Right forelimb (tissue), 1 donor: ENCODE measurements at regions not wholly inside any gene's neighbourhood (a gene's known extent, or its start where the extent isn't known, plus 50 kb on each side); places are given as distances from the start of the nearest gene placed in this dataset.

Experiments
- DNase-seq: peaks from one replicate; pipeline ENCODE4 v3.0.0-alpha.2; 2018

DNA sequence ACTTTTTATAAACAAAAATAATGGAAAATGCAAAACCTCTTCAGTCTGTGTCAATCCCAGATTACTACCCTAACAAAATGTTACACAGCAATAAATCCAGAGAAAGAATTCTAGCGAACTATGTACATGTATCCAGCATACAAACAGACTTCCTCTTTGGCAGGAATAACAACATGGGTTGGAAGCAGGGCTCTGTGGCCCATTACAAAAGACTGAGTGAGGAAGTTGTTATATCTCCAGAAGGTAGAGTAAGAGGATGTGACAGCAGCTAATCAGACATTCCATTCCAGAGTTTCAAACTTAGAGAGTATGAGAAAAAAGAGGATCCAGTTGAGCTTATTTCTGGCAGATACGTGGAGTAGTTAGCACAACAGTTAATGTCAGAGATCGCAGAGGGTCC, 294.0 kb upstream of the PLSCR5 start:
- no peak for DNase-seq

DNA sequence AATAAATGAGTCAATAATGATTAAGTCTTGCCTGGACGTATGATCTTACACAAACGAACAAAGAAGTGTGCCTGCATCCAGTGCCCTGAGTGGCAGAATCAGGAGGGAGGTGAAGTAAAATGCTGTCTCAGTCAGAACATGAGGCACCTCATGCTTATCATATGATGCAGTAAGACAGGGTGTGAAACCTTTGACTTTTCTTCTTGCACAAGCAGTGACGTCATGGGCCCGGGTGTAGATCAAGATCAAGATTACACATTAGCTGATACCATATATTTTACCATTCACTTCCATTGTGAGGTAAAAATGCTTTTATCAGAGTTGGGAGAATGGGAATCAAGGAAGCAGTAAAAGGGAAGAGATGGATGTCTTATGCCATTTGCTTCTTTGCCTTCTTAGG, 291.6 kb upstream of the PLSCR5 start:
- no peak for DNase-seq

DNA sequence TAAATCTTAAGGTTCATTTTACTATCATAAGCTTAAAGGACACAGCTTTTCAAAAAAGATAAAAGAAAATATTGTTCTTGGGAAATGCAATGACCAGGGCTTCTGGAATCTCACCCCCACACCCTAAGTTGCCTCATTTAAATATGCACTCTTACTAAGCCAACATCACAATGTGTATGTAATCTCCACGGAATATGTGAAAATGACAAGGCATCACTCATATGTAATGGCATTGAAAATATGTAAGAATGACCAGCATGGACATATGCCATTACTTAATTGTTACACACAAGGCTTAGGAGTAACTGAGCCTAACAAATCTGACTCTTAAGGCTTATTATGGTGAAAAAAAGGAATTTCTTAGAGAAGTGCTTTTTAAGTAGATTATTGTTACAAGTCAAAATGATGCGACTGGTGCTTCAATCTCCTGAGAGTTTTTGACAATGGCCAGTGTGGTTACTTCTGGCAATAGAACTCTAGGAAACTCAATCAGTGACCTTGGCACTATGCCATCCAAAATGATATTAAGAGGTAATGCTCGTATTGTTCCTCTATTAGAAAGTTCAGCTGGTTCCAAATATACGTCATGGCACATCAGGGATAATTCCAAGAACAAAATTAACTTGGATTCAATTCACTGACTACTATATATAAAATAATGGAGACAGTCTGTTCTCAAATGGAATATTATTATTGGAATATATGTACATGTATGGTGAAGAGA, 290.0 kb upstream of the PLSCR5 start:
- DNase-seq = no peak

DNA sequence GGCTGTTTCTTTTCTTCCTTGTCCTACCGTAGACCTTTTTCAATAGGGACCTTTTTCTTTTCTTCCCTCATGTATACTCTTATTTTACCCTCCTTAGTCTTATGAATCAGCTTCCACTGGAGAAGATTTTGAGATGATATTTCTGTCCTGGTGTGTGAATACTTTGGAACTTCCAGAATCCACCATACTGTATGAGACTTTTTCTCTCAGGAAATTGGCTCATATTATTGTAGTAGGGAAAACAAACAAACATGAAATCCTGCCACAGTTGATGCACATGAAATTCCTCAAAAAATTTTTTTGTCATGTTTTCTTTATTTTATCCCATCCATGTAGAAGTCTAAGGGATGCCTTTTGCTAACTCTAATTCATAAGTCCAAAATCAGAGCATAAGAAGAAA, 289.3 kb upstream of the PLSCR5 start:
- no peak for DNase-seq

DNA sequence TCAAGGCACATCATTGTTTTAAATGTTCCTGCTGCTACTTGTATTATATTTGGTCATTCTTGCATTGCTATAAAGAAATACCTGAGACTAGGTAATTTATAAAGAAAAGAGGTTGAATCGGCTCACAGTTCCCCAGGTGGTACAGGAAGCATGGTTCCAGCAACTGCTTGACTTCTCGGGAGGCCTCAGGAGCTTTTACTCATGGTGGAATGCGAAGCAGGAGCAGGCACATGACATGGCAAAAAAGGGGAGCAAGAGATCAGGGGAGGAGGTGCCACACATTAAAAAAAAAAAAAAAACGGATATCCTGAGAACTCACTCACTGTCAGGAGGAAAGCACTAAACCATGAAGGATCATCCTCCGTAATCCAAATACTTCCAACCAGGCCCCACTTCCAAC, 286.9 kb upstream of the PLSCR5 start:
- DNase-seq = no peak

DNA sequence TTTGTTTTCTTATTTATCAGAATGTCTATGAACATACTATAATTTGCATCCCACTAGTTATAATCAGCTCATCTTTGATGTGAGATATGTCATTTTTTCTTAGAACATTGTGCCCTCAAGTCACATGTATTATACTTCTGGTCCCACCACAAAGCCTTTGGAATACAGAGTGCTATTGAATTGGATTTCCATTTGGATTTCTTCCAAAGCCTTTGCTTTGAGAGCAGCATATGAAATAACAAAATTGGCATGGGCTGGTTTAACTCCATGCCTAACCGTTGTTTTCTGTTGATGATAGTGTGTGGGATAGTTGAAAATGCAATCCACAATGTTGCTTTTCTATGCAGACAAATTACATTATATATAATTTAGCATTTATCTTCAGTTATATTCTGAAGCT, 284.5 kb upstream of the PLSCR5 start:
- no peak for DNase-seq

DNA sequence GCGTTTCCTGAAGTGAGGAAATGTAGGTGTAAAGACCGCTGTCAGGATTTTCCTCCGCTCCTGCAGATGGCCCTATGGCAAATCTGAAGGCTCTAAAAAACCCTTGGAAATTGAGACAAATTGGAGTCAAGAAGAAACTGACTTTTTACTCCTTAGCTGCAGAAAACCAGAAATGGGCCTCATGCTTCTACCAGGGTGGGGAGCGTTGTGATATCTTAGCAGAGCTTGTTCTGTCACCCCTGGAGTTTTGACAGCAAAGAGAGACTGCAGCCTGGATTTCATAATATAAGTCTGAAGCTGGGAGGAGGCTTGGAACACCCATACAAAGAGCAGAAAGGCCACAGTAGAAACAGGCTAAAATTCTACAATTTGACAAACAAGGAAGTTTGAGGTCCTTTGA, 283.0 kb upstream of the PLSCR5 start:
- no peak for DNase-seq

DNA sequence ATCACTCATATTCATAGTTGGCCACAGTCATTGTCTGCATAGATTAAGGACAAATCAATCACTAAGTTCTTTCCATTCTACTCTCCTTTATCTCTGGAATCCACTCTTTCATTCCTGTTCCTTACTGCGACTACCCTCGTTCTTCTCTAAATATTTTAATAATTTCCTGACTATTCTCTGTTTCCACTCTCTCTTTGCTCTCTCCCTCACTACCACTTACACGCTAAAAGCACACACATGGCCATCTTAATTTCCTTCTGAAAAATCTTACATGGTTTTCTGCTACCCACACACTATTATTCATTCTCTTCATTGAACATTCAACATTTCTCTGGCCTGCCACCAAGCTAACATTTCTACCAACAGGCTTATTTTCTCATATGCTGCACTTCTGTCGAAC, 279.6 kb upstream of the PLSCR5 start:
- no peak for DNase-seq

DNA sequence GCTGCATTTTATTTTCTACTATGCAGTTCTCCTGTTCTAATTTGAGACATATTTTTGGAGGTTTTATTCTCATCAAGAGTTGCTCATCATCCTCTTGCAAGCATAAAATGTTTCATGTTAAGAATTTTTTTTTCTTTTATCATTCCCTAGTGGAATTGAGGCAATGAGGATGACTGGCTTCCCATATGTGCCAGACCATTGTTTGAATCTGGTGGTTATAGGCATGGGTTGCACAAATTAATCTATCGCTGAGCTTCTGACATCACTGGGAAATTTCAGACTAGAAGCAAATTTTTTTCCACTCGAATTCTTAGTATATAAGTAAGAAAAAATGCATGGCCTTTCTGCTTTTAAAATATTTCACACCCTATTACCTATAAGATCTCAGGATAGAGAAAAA, 279.1 kb upstream of the PLSCR5 start:
- no peak for DNase-seq

DNA sequence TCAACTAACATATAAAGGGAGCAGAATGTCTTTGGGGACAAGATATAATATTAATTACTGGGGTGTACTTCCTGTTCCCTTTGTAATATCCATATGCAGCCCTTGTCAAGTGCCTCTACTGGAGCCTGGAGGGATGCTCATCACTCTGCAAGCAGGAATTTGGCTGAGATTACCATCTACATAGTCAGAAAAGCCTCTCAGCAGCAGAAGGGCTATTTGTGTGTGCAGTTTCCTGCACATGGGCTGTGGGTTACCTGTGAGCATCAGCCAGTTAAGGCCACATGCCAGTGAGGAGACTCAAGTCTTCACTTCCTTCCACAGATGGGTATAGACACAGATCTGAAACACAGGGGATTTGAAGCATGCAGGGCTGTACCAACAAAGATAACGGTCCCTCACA, 278.1 kb upstream of the PLSCR5 start:
- DNase-seq = no peak

DNA sequence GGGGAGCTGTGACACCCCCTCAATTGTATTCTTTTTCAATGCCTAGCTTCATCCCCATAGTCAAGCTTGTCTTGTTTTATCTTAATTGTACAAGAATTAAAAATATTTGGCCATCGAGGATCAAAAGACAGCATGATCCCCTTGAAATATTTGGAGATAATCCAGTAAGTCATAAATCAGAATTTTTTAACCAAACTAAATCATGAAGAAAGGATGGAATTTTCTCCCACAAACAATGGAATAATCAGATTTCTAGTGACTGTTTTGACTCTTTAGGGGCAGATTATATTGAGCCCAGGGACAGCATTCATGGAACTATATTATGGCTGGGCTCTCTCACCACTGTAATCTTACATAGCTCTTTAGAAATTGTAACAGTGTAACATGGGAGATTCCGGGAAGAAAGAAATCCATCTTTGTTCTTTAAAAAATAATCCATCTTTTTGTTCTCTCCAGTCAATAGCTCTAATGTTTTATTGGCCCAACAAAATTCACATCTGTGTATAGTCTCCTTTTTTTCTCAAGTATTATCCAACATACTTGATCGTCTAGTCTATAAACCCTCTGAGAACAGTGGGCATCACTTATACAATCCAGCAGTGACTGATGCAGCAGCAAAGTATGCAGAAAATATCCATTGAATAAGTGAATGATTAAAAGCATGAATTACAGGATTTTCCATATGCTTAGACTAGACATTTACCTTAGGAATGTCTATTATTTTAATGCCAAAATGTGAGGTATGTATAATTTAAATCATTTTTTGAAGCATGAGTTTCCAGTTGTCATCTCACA, 277.0 kb upstream of the PLSCR5 start:
- DNase-seq = no peak

DNA sequence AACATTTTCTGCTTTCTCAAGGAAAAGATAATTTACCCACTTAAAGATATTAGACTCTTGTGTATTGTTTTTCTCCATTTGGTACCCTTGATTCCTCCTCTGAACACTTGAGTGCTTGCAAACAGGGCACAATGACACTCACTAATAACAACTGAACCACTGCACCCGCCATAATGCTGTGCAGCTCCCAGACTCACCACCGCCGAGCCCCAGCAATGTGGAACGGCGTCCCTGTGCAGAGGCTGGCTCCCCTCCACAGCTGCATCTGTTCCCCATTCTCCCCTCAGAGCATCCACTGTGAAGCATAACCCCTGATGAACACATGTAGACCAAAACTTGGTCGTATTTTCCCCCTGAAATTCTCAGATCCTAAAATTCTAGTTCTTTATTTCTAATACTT, 276.2 kb upstream of the PLSCR5 start:
- no peak for DNase-seq

DNA sequence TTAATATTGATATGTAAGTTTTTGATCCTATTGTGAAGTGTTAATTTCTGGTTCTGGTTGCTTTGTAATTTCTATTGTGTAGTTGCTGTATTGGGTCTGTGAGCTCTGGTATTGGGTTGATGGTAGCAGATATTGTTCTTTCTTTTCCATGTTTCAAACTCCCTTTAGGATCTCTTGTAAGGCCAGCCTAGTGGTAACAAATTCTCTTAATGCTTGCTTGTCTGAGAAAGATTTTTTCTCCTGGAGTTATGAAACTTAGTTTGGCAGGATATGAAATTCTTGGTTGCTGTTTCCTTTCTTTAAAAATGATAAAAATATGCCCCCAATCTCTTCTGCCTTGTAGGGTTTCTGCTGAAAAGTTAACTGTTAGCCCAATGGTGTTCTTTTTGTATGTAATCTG, 268.6 kb upstream of the PLSCR5 start:
- DNase-seq = no peak

DNA sequence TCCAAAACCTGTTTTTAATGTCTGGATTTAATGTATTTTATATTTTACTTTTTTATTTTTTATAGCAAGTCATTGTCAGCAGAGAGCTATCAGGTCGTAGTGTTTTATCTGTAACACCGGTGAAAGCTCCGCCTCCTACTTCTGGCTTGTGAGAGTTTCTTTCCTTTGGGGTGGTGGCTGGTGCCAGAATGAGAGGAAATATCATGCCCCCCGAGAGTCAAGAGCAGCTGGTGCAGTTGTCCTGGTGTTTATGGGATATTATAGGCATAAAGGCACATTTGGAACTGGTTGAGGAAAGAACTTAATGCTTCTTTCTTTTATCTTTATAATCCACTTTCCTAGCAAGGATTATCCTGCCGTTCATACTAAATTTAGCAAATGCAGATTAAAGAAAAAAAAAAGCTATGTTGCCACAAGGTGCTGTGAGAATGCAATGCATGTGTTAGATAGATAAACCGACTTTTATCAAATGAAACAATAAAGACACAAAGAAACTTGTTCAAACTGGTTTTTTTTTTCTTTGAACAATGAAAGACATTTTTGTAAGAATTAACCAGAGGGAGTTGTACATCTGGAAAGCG, 260.1 kb upstream of the PLSCR5 start:
- no peak for DNase-seq

DNA sequence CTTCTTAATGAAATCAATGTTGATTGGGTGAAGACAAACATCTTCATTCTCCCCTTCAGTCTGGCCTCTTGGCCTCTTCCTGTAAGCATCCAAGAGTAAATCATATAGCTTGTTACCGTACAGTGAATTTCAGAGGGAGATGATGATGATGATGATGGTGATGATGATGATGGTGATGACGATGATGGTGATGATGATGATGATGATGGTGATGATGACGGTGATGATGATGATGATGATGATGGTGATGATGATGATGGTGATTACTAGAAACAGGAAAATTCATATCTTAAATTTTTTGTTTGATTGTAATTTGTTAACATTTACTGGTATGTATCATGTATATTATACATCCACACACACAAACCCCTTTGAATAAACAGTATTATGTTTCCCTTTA, 256.1 kb upstream of the PLSCR5 start:
- no peak for DNase-seq

DNA sequence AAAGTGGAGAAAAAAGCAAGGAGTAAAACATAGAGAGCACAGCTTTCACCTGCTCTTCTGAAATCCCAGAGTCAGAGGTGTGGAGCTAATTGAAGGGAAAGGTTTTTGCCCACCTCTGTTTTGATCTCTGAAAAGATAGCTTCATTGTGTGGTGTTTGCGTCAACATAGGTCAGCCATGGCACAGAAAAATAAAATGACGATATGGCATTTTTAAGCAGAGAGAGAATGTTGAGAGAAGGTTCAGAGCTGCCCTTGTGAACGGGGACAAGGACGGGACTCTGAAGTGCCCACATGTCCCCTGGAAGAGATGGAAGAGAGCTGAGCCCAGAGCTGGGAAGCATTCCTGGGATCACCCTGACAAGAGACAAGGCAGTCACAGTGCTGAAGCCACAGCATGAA, 249.4 kb upstream of the PLSCR5 start:
- DNase-seq = no peak

DNA sequence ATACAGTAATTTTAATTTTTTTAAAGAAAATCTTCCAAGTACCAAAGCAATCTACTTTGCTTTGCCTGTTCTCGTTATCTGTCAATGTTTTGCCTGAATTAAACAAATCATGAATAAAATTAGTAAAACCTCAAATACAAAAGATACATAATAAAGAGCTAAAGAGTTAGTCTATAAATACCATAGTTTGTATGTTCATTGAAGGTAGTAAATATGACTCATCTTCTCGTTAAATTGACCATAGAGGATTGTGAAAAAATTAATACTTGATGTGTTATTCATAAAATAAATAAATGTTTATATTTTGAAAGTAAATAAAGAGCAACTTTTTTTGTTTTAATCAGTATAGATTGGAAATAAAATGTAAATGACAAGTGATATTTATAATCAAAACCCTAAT, 246.5 kb upstream of the PLSCR5 start:
- DNase-seq = no peak

DNA sequence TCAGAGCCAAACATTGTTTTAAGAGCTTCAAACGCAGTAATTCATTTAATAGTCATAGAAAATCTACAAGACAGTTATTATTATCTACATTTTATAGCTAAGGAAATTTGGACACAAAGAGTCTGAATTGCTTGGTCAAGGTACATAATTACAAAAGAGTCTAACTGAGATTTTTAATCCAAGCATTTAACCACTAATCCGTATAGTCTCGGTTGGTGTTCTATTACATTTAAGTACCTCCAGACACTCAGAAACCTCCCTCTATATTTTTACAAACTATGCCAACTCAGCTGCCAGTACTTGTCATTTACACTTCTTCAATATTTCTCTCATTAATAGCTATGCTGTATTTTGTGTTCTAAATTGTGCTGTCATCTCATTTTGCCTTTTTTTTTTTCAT, 240.2 kb upstream of the PLSCR5 start:
- no peak for DNase-seq

DNA sequence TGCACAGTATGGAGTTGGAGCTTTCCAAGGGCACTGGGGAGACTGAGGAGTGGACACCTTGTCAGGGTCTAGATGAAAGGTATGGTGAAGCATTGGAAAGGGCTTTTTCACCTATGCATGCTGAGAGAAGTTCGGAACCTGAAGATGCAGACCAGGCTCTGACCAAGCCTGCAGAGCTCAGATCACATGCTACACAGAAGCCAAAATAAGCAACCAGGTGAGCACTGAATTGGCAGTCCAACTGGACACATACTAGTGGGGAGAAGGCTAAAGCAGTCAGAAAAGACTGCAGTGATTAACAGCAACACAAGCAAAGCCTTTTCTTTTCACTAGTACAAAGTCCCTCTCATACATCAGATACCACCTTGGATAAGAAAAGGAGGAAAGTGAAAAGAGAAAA, 238.3 kb upstream of the PLSCR5 start:
- DNase-seq = no peak

DNA sequence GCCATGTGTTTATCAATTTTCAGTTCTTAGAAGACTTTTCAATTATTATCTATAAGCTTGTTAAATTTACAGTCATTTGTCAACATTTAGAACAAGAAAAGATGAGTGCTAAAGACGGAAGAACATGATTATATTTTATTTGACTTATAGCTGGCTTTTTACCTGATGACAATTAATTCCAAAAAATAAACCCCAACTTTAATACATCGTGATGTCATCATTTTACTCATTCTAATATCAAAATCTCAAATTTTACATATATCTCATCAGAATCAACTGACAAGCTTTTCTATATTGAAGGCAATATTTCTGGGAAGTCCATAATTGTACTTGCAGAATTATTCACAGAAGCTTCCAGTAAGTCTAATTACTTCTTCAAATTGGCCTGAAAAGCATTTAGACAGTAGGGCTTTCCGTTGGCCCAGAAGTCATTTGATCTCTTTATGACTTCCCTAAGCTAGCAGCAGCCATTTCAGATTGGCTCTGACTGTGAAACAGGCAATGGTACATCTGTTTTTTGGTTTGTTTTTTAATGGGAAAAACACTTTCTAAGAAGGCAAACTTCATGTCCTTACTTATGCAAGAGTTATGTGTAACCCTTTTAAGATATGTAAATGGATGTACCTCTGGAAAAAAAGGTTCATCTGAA, 234.7 kb upstream of the PLSCR5 start:
- DNase-seq = no peak

DNA sequence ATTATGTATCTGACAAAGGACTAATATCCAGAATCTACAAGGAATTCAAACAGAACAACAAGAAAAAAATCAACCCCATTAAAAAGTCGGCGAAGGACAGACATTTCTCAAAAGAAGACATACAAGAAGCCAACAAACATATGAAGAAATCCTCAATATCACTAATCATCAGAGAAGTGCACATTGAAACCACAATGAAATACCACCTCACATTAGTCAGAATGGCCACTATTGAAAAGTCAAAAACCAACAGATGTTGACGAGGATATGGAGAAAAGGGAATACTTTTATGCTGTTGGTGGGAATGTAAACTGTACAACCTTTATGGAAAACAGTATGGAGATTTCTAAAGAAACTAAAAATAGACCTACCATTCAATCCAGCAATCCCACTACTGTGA, 233.1 kb upstream of the PLSCR5 start:
- no peak for DNase-seq

DNA sequence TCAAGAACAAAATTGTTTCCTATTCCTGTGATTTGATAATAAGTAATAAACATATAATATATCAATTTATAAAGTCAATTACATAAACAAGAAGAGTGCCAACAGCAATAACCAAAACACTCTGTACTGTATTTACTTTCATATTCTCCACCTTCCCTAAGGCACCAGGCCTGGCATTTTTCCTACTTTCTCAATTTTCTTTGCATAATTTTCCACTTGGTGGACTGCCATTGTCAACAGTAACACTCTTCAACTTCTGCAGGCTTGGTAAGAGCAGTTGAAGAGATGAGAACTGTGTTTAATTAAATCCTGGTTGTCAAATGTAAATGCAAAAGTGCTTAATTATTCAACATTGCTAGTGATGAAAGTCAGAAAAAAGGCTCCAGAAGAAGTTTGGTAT, 229.8 kb upstream of the PLSCR5 start:
- no peak for DNase-seq

DNA sequence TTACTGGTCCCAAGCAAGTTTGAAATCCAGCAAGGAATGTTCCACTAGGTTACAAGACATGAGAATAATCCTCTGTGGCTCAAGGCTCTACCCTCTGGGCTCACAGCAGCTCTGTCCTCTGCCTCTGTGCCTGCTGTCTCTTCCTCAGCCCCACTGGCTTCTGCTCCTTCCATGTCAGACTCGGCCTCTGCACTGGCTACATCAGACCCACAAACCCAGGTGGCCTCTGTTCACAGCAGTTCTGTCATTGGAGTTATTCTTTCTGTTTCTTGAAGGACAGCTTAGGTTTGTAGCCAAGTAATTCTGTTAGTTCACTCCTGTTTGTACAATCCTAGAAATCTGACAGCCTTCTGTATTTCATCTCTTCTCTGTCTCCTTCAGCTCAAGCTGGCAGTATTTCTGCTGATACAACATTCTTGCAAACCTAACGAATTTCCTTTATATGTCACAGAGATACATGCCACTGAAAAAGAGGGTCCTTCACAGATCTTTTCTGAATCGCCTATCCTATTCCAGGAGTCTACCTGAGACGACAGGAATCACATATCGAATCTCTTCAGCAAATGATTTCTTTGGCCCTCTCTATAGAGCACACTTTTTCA, 227.8 kb upstream of the PLSCR5 start:
- no peak for DNase-seq

DNA sequence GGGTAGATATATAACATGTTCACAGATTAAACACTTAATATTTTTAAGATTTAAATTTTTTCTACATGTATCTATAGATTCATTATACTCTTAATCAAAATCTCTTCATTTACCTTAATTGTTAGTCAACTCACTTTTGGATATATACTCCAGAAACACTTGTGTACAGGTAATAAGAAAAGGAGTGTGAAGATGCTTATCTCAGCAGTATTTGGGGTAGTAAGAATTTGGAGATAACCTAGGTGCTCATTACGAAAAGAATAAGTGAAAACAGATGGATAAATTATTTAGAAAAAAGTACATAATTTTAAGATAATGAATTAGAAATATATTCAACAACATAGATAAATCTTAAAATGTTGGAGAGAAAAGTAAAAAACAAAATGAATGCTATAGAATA, 226.5 kb upstream of the PLSCR5 start:
- DNase-seq = no peak
